SW480 (cell line): ENCODE measurements at regions not wholly inside any gene's neighbourhood (a gene's known extent, or its start where the extent isn't known, plus 50 kb on each side); places are given as distances from the start of the nearest gene placed in this dataset.
A peak's percentile ranks its signal among the peaks of the same experiment; 100 is the strongest.
"Not testable (repeated sequence)": the region's sequence is repeated elsewhere in the genome, so short reads cannot be mapped to it uniquely, and the experiment has no call there.

ENCODE experiments used
- DNase-seq: peaks from one replicate; pipeline ENCODE4 v3.0.0-alpha.2; 2016; ENCODE audit warnings: low spot score

GRCh38 chr16:29294951-29295795 lies 111.3 kb downstream of the NPIPB11 start:
- DNase-seq = not testable (repeated sequence)

GRCh38 chr16:29294400-29294933 lies 112.0 kb downstream of the NPIPB11 start:
- not testable (repeated sequence) for DNase-seq

- DNase-seq = not testable (repeated sequence)
These were observed 113.0 kb downstream of the NPIPB11 start for GRCh38 chr16:29293545-29293944.

GRCh38 chr16:29292952-29293471 lies 113.5 kb downstream of the NPIPB11 start:
- DNase-seq = not testable (repeated sequence)

GRCh38 chr16:29291329-29292271 lies 114.9 kb downstream of the NPIPB11 start:
- not testable (repeated sequence) for DNase-seq

- DNase-seq = peak; percentile 79
These were observed 115.8 kb downstream of the NPIPB11 start for GRCh38 chr16:29290631-29291247.

GRCh38 chr16:29289516-29290239 lies 116.8 kb downstream of the NPIPB11 start:
- DNase-seq = not testable (repeated sequence)

GRCh38 chr16:29288711-29289474 lies 117.6 kb downstream of the NPIPB11 start:
- not testable (repeated sequence) for DNase-seq

GRCh38 chr16:29287871-29288535 lies 118.5 kb downstream of the NPIPB11 start:
- DNase-seq = not testable (repeated sequence)

- not testable (repeated sequence) for DNase-seq
These were observed 119.3 kb downstream of the NPIPB11 start for GRCh38 chr16:29287246-29287645.

- DNase-seq = not testable (repeated sequence)
These were observed 119.7 kb downstream of the NPIPB11 start for GRCh38 chr16:29286796-29287195.

- DNase-seq = not testable (repeated sequence)
These were observed 120.3 kb downstream of the NPIPB11 start for GRCh38 chr16:29286161-29286560.

- not testable (repeated sequence) for DNase-seq
These were observed 121.2 kb downstream of the NPIPB11 start for GRCh38 chr16:29285151-29285885.

- not testable (repeated sequence) for DNase-seq
These were observed 121.8 kb downstream of the NPIPB11 start for GRCh38 chr16:29284723-29285122.

- not testable (repeated sequence) for DNase-seq
These were observed 122.4 kb downstream of the NPIPB11 start for GRCh38 chr16:29284159-29284558.

GRCh38 chr16:29278097-29278871 lies 128.2 kb downstream of the NPIPB11 start:
- not testable (repeated sequence) for DNase-seq

GRCh38 chr16:29276446-29276845 lies 130.1 kb downstream of the NPIPB11 start:
- DNase-seq = not testable (repeated sequence)
